ENCODE measurements at regions not wholly inside any gene's neighbourhood (a gene's known extent, or its start where the extent isn't known, plus 50 kb on each side); places are given as distances from the start of the nearest gene placed in this dataset.
"Not testable (repeated sequence)": the region's sequence is repeated elsewhere in the genome, so short reads cannot be mapped to it uniquely, and the experiment has no call there.

DNA sequence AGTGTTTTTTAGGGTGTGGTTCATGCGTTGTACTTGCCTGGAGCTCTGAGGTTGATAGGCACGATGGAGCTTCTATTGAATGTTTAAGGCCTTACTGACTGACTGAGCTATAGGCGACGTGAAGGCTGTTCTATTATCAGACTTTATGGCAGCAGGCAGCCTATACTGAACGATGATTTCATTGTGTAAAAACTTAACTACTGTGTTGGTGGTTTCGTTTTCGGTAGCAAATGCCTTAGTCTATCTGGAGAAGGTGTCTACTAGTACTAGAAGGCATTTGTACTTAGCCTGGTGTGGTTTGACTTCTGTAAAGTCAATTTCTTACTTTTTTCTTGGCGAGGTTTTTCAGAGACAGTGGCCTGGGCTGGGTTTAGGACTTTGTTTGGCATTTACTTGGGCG lies 194.4 kb downstream of the OTOP1 start:
- DNase-seq (ENCODE audit: low spot score): not testable (repeated sequence)

DNA sequence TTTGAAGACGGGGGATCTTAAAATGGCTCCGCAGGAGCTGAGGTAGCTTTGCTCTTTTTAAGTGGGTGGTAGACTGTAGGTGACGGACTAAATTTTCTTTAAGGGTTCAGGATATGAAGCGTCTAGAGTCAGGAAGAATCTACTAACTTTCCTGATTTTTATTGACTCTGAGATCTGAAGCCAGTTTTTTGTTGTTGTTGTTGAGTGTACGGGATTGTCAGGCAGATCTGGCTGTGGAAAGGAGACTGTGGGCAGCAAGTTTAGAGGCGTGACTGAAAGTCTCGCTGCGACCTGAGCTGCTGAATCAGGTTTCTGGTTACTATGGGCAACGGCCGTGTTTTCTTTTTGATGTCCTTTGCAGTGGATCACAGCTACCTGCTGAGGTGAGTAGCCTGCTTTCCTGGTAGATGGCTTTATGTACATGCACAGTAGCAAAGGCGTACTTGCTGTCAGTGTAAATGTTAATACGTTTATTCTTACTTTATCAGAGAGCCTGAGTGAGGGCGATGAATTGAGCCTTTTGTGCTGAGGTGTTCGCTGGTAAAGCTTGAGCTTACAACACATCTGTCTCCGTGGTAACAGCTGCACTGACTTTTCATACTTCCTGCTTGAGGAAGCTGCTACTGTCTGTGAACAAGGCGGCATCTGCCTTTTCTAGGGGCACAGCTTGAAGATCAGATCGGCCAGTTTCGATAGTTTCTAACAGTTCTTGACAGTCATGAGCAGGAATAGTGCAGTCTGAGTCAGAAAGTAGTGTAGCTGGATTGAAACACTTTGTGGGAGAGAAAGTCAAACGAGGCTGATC lies 193.7 kb downstream of the OTOP1 start:
- DNase-seq (ENCODE audit: low spot score): not testable (repeated sequence)

DNA sequence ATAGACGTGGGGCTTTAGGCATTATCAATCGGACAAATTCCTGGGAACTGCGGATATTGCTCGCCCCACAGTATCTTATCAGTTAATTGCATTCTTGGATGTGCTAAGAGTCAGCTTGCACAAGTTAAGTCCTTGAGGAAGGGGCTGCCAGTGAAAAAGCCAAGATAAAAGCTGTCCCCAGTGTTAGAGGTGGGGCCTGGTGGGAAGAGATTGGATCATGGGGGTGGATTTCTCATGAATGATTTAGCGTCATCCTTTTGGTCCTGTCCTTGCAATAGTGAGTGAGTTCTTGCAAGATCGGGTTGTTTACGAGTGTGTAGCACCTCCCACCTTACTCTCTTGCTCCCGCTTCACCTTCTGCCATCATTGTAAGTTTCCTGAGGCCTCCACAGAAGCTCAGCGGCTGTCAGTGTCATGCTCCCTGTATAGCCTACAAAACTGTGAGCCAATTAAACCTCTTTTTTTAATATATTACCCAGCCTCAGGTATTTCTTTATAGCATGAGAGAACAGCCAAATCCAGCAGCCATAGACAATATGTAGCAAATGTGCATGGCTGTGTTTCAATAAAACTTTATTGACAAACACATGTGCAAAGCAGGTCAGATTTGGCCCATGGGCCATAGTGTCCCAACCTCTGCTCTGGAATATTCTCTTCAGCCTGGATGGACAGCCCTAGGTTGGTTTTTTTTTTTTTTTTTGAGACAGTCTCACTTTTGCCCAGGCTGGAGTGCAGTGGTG lies 189.2 kb downstream of the OTOP1 start:
- not testable (repeated sequence) for DNase-seq (ENCODE audit: low spot score)

DNA sequence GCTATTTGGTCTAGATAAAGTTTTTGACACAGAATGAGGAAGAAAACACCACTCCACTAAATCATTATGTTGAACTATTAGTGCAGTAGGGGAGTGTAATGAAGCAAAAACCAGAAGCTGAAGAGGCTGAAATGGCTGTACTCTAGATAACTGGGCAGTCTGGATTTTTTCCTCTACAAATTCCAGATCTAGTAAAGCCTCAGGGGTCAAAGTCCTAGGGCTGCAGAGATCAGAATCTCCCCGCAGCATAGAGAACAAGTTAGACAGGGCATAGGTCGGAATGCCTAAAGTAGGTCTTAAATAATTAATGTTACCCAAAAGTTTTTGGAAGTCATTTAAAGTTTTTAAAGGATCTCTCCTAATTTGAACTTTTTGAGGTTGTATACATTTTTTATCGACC lies 180.9 kb downstream of the OTOP1 start:
- DNase-seq (ENCODE audit: low spot score): not testable (repeated sequence)

DNA sequence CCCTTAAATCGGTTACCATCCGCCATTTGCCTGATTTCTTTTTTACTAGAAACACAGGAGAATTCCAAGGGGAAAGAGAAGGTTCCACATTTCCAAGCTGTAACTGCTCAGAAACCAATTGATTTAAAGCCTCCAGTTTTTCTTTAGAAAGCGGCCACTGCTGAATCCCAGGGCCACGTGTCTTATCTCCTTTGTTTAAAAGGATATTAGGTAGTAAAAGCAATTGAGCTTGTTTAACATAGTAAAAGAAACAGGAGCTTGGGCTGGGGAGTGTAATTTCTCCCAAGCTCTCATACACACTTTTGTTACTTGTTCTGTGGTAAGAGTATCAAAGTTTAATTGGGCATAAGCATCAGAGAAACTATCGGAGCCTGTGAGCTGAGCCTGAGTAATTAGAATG lies 180.0 kb downstream of the OTOP1 start:
- DNase-seq (ENCODE audit: low spot score): not testable (repeated sequence)

DNA sequence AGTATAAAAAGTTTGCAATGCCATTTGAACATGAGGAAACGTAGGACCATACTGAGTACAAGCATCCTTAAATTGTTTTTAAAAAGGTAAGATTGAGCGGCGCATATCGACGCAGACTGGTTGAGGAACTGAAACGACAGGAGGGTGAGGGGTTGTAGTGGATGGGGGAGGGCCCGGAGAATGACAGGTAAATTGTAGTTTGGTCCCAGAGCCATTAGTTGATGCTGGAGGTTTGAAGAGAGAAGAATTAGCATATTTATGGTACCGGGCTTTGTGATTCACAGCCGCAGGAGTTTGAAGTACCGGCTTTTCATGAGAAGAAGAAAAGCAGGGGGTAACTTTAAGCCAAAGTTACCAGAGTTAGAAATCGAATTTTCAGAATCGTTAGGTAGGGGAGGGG lies 179.5 kb downstream of the OTOP1 start:
- DNase-seq (ENCODE audit: low spot score): not testable (repeated sequence)

DNA sequence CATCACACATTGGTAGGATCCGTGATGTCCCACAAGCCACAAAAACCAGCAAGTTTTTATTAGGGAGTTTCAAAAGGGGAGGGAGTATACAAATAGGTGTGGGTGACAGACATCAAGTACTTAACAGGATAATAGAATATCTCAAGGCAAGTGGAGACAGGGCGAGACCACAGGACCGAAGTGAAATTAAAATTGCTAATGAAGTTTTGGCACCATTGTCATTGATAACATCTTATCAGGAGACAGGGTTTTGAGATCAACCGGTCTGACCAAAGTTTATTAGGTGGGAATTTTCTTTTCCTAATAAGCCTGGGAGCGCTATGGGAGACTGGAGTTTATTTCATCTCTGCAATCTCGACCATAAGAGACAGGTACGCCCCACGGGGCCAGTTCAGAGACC lies 178.5 kb downstream of the OTOP1 start:
- DNase-seq (ENCODE audit: low spot score): not testable (repeated sequence)

DNA sequence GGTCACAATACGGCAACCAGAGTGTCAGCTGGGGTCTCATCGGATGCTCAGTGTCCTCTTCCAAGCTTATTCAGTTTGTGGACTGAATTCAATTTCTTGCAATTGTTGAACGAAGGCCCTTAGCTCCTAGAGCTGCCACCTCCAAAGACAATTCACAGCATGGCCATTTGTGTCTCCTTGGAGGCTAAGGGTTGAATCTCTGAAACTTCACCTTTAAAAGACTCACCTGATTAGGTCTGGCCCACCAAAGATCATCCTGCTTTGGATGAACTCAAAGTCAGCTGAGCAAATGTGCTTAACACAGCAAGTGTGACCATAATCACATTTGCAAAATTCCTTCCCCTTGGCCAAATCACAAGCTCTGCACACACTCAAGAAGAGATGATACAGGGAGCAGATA lies 175.9 kb downstream of the OTOP1 start:
- not testable (repeated sequence) for DNase-seq (ENCODE audit: low spot score)

DNA sequence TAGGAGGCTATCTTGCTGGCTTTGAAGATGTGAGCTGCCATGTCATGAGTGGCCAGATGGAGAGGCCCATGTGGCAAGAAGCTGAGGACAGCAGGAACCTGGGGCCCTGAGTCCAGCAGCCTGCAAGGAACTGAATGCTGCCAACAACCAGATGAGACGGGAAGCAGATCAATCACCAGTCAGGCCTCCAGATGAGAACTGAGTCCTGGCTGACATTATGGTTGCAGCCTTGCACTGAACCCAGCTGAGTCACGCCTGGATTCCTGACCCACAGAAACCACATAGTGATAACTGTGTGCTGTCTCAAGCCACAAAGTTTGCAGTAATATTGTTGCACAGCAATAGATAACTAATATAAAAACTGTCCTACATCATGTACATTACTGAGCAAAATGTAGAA lies 173.8 kb downstream of the OTOP1 start:
- DNase-seq (ENCODE audit: low spot score): not testable (repeated sequence)

DNA sequence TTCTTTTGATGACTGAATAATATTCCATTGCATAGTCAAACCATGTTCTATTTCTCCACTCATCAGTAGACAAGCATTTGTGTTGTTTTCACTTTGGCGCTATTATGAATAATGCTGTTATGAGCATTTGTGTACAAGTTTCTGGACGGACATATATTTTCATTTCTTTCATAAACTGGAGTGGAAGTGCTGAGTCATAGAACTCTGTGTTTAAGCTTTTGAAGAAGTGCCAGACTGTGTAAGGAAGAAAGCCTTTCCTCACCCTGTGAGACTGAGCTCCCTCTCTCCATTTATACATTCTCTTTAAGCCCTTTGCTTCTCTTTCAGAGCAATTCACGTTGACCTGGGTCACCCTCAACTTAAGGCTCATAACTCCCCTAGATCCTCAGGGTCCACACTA lies 169.5 kb downstream of the OTOP1 start:
- peak; percentile 25 for DNase-seq (ENCODE audit: low spot score)

DNA sequence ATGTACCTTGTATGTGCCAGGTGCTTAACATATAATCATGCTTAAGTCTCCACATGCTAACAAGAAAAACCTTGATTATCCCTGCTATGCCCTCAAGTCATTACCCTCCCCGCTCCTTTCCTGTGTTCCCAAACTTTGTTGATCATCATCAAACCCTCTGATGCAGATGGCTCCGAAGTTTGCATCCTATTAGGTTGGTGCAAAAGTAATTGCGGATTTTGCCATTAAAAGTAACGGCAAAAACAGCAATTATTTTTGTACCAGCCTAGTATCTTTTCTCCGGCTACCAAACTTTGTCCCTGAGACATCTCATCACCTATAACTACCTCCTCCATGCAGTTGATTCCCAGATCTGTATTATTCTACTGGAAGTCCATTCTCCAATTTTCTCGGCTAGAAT lies 142.6 kb downstream of the OTOP1 start:
- not testable (repeated sequence) for DNase-seq (ENCODE audit: low spot score)

DNA sequence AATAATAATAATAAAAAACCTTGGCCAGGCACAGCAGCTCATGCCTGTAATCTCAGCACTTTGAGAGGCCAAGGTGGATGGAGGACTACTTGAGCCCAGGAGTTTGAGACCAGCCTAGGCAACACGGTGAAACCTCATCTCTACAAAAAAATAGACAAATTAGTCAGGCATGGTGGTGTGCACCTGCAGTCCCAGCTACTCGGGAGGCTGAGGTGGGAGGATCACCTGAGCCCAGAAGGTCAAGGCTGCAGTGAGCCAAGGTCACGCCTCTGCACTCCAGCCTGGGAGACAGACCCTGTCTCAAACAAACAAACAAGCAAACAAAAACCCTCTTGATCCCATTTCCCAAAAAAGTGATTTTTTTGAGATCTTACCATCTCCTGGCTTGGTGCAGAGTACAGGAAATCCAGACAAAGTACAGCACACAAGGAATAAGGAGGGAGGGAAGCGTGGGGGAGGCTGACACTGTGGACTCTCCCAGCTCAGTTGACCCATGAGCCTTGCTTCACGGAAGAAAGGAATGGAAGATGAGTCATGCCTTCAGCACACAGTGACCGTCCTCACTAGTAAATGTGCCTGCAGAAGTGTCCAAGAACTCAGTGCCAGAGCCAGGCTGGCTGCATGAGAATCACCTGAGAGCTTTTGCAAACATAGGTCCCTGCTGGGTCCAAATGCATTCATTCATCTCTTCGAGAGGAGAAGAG lies 136.9 kb downstream of the OTOP1 start:
- not testable (repeated sequence) for DNase-seq (ENCODE audit: low spot score)

DNA sequence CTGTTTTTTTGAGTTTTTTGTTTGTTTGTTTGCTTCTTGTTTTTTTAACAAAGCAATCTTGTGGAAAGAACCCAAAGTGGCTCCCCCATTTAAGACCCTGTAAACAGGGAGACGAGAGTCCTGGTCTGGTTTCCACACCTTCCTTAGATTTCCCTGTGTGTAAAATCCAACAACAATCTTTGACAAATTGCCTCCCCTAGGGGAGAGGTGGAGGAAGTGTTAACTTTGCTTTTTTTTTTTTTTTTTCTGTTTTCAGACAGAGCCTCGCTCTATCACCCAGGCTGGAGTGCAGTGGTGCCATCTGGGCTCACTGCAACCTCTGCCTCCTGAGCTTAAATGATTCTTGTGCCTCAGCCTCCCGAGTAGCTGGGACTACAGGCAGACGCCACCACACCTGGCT lies 136.0 kb downstream of the OTOP1 start:
- DNase-seq (ENCODE audit: low spot score): not testable (repeated sequence)

DNA sequence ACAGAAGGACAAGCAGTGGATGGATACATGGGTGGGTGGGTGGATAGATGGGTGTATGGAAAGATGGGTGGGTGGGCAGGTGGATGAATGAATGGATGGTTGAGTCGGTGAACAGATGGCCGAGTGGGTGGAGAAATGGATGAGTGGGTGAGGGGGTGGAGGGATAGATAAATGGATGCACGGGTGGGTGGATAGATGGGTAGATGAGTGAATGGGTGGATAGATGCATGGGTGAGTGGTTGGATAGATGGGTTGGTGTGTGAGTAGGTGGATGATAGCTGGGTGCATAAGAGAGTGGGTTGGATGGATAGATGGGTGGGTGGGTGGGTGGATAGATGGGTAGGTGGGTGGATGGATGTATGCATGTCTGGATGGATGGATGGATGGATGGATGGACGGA lies 134.6 kb downstream of the OTOP1 start:
- not testable (repeated sequence) for DNase-seq (ENCODE audit: low spot score)

DNA sequence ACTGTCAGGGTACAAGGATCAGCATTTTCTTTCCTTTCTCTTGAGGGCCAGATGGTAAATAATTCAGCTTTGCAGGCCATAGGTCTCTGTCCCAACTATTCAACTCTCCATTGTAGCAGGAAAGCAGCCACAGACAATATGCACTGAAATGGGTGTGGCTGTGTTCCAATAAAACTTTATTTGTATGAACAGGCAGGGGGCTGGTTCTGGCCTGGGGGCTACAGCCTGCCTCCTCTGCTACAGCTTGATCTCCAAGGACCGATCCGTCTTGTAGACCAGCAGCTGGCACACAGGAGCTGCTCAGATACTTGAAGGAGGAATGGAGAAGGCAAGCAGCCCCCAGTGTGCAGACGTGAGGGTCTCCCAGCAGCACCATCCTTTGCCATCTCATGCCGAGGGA lies 127.1 kb downstream of the OTOP1 start:
- not testable (repeated sequence) for DNase-seq (ENCODE audit: low spot score)

DNA sequence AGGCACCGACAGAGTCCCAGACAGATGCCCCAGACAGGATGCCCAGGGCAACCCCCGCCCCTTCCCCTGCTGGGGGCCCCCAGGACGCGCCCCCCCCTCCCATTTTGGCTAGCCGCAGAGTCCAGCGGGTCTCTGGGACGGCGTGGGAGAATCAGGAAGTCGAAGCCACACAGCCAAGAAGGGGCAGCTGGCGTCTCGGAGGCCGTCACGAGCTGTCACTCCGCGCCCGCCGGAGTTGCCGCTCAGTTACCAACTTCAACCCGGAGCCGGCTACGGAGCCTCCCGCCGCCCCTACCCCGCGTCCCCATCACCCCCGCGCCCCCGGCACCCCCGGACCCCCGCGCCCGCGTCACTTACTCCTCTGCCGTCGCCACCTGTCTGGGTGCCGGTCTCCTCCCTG lies 119.8 kb downstream of the OTOP1 start:
- not testable (repeated sequence) for DNase-seq (ENCODE audit: low spot score)

DNA sequence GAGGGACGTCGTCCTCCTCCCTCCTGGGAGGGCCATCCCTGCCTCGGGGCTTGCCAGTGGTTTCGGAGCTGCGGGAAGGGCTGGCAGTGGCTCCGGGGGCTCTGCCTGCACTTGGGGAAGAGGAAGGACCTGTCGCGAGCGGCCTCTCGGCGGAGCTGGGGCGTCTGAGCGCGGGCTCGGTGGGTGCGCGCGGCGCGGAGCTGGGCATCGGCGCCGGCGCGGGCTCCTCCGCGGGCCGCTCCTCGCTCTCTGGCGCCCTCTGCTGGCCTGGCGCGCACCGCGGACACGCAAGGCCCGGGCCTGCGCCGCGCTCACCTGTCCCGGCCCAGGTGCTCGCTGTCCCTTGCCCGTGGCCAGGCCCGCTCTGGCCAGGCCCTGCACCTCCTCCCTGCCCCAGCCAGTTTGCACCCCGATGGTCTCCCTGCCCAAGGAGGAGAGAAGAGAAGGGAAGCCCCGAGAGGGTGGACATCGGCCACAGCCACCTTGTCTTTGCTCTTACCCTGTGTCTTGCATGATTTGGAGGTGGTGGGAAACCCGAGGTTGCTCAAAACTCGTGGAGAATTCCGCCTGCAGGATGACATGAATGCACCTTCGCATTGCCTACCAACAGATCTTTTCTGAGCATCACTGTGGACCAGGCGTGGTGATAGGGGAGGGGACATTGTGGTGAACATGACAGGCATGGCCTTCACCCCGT lies 119.2 kb downstream of the OTOP1 start:
- peak; percentile 32 for DNase-seq (ENCODE audit: low spot score)

DNA sequence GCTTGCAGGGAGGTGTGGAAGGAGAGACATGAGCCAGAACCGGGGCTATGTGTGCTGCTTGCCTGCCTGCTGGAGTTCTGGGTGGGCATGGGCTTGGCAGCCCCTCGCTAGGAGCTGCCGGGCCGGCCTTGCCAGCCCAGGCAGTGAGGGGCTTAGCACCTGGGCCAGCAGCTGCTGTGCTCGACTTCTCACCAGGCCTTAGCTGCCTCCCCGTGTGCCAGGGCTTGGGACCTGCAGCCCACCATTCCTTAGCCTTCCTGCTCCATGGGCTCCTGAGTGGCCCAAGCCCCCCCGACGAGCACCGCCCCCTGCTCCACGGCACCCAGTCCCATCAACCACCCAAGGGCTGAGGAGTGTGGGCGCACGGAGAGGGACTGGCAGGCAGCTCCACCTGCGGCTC lies 111.3 kb downstream of the OTOP1 start:
- DNase-seq (ENCODE audit: low spot score): not testable (repeated sequence)

DNA sequence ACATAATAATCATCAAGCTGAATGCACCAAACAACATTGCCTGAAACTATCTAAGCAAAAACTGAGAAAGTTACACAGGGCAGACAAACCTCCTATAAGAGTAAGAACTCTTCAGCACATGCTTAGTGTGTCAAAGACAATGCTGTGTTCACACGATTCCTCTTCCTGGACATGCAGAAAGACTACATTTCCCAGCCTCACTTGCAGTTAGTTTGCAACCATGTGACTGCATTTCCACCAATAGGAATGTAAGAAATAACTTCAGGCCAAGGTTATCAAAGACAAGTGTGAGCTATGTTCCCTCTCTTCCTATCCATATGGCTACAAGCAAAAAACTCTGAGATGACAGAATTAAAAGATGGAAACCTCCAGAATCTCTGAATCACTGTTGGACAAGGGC lies 109.8 kb downstream of the OTOP1 start:
- not testable (repeated sequence) for DNase-seq (ENCODE audit: low spot score)

DNA sequence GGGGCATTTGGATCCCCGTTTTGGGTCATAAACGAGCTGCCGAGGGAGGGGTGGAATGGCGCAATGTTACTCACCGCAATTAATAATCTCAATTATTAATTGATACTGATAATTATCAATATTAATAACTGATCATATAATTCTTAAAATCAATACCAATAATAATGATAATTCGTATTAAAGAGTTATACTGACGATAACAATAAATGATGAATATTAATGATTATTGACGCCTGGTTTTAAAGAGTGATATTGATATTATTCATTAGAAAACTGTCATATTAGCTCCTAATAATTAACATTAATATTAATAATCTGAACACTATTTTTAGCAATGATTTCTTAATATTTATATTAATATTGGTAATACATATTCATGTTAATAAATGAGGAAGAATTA lies 92.4 kb downstream of the OTOP1 start:
- DNase-seq (ENCODE audit: low spot score): not testable (repeated sequence)

DNA sequence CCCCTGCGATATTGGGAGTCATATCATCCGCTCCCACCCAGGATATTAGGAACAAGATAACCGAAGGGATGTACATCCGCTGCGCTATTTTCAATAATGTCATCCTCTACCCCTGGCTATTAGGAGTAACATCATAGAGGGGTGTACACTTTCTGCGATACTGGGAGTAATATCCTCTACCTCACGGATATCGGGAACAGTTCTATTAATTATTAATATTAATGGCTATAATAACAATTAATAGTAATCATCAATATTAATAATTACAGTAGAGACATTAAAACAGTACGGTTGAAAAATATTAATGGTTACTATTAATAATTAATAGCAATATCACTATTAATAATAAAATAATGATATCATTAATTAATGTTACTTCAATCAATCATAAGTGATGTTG lies 90.1 kb downstream of the OTOP1 start:
- not testable (repeated sequence) for DNase-seq (ENCODE audit: low spot score)

Data from H4 (cell line).